ENCODE measurements at regions not wholly inside any gene's neighbourhood (a gene's known extent, or its start where the extent isn't known, plus 50 kb on each side); places are given as distances from the start of the nearest gene placed in this dataset.

GRCh38 chr20:52766645-52767435 lies 205.3 kb upstream of the TSHZ2 start:
- BruUV-seq (replicated peaks), result no TSS peak
- ChIA-PET CTCF (no interaction called here), POLR2A (no interaction called here), RAD21 (ENCODE audit: low non-redundant PET in 1 of 2, low total read pairs in 2 of 2, uncharacterized antibody in 2 of 2, unreplicated experiment in 2 of 2) (no interaction called here)
- H3K27ac ChIP-seq (ENCODE audit: low read depth, low read length), result no peak overlapping the region
- TF ChIP-seq YY1 (IDR thresholded peaks at IDR 0.05; ENCODE audit: extremely low read depth, insufficient replicate concordance, low read depth, low read length) (no peak), EZH2phosphoT487 (IDR thresholded peaks at IDR 0.05; ENCODE audit: borderline replicate concordance) (no peak), RAD21 (IDR thresholded peaks at IDR 0.05; ENCODE audit: low read depth) (no peak), REST (IDR thresholded peaks at IDR 0.05; ENCODE audit: low read depth) (no peak), EZH2 (IDR thresholded peaks at IDR 0.05) (no peak), EGR1 (IDR thresholded peaks at IDR 0.05; ENCODE audit: low read depth) (no peak), ZNF274 (IDR thresholded peaks at IDR 0.05; ENCODE audit: low read depth, low read length) (no peak), CTCF (IDR thresholded peaks at IDR 0.05 in 2 of 3, conservative IDR thresholded peaks at IDR 0.05 in 1 of 3; ENCODE audit: borderline replicate concordance in 1 of 3, insufficient read depth in 1 of 3, low read depth in 2 of 3, low read length in 2 of 3) (no peak), ZFX (IDR thresholded peaks at IDR 0.05) (no peak), SIN3A (IDR thresholded peaks at IDR 0.05; ENCODE audit: low read depth) (no peak), CEBPB (IDR thresholded peaks at IDR 0.05; ENCODE audit: low read depth) (no peak), POLR2AphosphoS5 (IDR thresholded peaks at IDR 0.05; ENCODE audit: low read depth, low read length) (no peak), POLR2A (IDR thresholded peaks at IDR 0.05; ENCODE audit: borderline replicate concordance, extremely low read depth, insufficient read depth, insufficient read length) (no peak), SP1 (IDR thresholded peaks at IDR 0.05; ENCODE audit: low read depth) (no peak), MAX (IDR thresholded peaks at IDR 0.05) (no peak), ATF3 (IDR thresholded peaks at IDR 0.05) (no peak)
- DNase-seq (ENCODE audit: low read depth, low spot score) (no peak), ATAC-seq (no peak)
- no peak overlapping the region for H3K9ac ChIP-seq (ENCODE audit: low read length)
- H3K27me3 ChIP-seq (ENCODE audit: insufficient read depth, low read length), result no peaks in the 10 kb centered on the region
- H3K9me3 ChIP-seq (ENCODE audit: control insufficient read depth in 1 of 2, insufficient read depth in 1 of 2, low read depth in 1 of 2, low read length in 2 of 2), result peaks cover 0 to 16% of the 10 kb centered on the region in 2 experiments; a peak in 1 of 4 replicates
- H3K79me2 ChIP-seq (ENCODE audit: insufficient read depth, low read length), result no peaks in the 10 kb centered on the region
- H3K4me3 ChIP-seq (replicated peaks in 1 of 2; ENCODE audit: low read depth in 1 of 2, low read length in 2 of 2), result no peak overlapping the region
- H4K20me1 ChIP-seq (ENCODE audit: insufficient read depth), result no peaks in the 10 kb centered on the region
- H3K4me1 ChIP-seq (ENCODE audit: control insufficient read depth in 1 of 2, insufficient read depth in 2 of 2, low read length in 2 of 2), result no peaks in the 10 kb centered on the region
- H3K4me2 ChIP-seq (ENCODE audit: low read length), result no peak overlapping the region
- intact Hi-C loops (cut with micrococcal nuclease), result no loop called here
- no peaks in the 10 kb centered on the region for H3K9me2 ChIP-seq (ENCODE audit: insufficient read depth)
- H2AFZ ChIP-seq (ENCODE audit: low read depth, low read length, poor library complexity, severe bottlenecking), result no peak overlapping the region
- no peaks in the 10 kb centered on the region for H3K36me3 ChIP-seq (ENCODE audit: control insufficient read depth in 1 of 2, insufficient read depth in 2 of 2, low read length in 2 of 2)

Data from HCT116 (cell line).